22Rv1 (cell line): ENCODE measurements at regions not wholly inside any gene's neighbourhood (a gene's known extent, or its start where the extent isn't known, plus 50 kb on each side); places are given as distances from the start of the nearest gene placed in this dataset.

Experiments
- H3K27ac ChIP-seq: fragments of 450-650 bp; 2 replicates; pipeline ENCODE4 v1.5.1; 2017
- CTCF ChIP-seq: fragments of 450-650 bp; IDR thresholded peaks from 2 replicates; pipeline ENCODE4 v1.5.1; 2017; ENCODE audit warnings: mild to moderate bottlenecking
- ZFX ChIP-seq: fragments of 450-650 bp; IDR thresholded peaks from 2 replicates; pipeline ENCODE4 v1.6.1; 2017; ENCODE audit warnings: antibody characterized with exemption, borderline replicate concordance

GRCh38 chr9:80836013-80836412 lies 853.3 kb downstream of the TLE1 start:
- H3K27ac ChIP-seq, result no peak overlapping the region
- TF ChIP-seq ZFX (no peak), CTCF (no peak)

- no peak overlapping the region for H3K27ac ChIP-seq
- TF ChIP-seq ZFX (no peak), CTCF (no peak)
These were observed 857.6 kb downstream of the TLE1 start for GRCh38 chr9:80831751-80832150.

- no peak overlapping the region for H3K27ac ChIP-seq
- TF ChIP-seq ZFX (no peak), CTCF (no peak)
These were observed 877.7 kb downstream of the TLE1 start for GRCh38 chr9:80811656-80812055.

GRCh38 chr9:80811003-80811402 lies 878.3 kb downstream of the TLE1 start:
- TF ChIP-seq CTCF, result no peak

GRCh38 chr9:80806671-80807070 lies 882.7 kb downstream of the TLE1 start:
- H3K27ac ChIP-seq, result no peak overlapping the region
- TF ChIP-seq CTCF (no peak), ZFX (no peak)

More at GRCh38 chr9:80811003-80811402, 878.3 kb downstream of the TLE1 start:
- H3K27ac ChIP-seq, result no peak overlapping the region

GRCh38 chr9:80804873-80805272 lies 884.5 kb downstream of the TLE1 start:
- no peak overlapping the region for H3K27ac ChIP-seq
- TF ChIP-seq CTCF (no peak), ZFX (no peak)

GRCh38 chr9:80797831-80798688 lies 891.3 kb downstream of the TLE1 start:
- TF ChIP-seq ZFX (no peak), CTCF (no peak)
- H3K27ac ChIP-seq, result no peak overlapping the region
